Frontal cortex (tissue), 3 donors: ENCODE measurements at regions not wholly inside any gene's neighbourhood (a gene's known extent, or its start where the extent isn't known, plus 50 kb on each side); places are given as distances from the start of the nearest gene placed in this dataset.

Experiments used
- DNase-seq, 2 donors: peaks; one replicate each; pipeline ENCODE4 v3.0.0; 2012; ENCODE audit warnings: low spot score in 2 of 2
- FAIRE-seq: peaks from 2 replicates; lab custom pipeline; 2012; peaks lifted over from hg19 to GRCh38; lab: Jason Lieb, UNC
- donor health status: control.
- donor health status: control.
- donor health status: control.

DNA sequence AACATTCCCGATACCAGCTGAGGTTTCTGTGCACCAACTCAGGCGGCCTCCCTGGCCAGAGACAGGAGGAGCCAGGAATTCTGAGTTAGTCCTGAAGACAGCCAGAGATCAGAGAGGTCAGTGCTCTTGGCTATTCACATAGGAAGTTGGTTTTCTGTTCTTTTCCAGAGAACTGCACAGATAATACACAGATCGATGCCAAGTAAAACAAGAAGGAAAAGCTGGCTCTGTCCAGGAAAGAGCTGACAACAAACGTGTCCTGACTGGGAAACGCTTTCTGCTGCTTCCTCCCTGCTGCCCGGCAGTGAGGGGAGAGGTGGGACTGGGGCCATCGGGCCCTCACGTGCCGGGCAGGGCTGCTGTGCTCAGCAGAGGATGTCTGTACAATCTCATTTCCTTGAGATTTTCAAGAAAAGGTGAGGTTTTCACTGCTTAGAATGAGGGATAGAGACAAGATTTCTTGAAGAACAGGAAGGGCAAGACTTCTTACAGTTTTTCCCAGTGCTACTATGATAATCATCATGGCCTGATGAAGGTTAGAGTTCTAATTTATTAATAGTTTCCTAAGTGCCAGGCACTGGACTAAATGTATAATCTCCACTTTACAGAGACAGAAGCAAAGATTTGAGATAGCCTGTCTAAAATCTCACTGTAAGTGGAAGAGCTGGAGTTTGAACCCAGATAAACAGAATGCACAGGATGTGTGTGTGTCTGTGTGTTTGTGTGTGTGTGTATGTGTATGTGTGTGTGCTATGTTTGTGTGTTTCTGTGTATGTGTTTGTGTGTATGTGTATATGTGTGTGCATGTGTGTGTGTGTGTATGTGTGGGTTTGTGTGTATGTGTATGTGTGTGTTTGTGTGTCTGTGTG is 211.0 kb upstream of the RAB4A start:
- FAIRE-seq (no peak), DNase-seq (no peak)

- FAIRE-seq (no peak), DNase-seq (no peak)
Measured at GRCh38 chr1:229062135-229062534, 208.8 kb upstream of the RAB4A start.

DNA sequence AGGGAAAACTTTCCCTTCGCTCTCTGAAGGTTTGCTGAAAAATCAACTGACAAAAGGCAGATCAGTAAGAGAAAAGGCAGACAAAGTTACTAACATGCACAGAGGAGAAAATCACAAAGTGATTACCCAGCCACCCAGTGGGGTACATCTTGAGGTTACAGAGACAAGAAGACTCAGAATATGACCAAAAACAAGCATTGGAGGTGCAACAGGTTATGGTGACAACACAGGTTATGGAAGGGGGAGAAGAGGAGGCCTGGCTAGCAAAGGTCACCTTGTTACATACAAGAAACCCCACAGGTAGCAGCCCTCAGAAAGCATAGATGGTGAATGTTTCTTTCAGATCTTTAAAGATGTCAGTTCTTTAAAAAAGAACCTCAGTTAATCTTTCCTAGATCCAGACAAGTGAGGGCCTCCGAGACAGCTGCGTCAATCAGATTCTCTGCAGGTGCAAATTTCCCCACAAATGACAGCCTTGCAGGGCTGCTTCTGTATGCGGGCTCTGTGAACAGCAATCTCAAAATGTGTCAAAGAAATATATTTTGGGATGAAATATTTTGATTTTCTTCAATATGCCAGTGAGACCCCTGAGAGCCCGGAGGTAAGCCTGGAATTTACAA is 207.6 kb upstream of the RAB4A start:
- FAIRE-seq (no peak), DNase-seq (no peak)

- FAIRE-seq (no peak), DNase-seq (no peak)
Measured at GRCh38 chr1:229064320-229065168, 206.4 kb upstream of the RAB4A start.

DNA sequence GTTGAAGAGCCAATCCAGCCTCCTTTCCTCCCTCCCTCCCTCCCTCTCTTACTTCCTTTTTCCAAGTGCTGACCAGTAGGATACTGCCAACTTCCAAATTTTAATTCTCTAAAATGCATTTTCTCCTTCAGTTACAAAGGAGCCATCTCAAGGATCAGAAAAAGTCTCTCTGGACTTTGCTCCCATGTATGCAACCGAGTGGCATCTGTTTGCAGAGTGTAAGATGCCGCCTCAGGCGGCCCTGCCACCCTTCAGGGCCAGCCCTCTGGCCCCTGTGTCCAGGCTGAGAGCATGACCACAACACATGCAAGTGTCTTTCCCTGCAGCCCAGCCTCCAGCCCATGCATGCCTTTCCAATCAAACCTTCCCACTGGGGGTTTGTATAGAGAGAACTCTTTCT is 205.3 kb upstream of the RAB4A start:
- FAIRE-seq (no peak), DNase-seq (no peak)

- FAIRE-seq = no peak
- no peak for DNase-seq
Measured at GRCh38 chr1:229066591-229066990, 204.3 kb upstream of the RAB4A start.

GRCh38 chr1:229067546-229067945 is 203.4 kb upstream of the RAB4A start:
- FAIRE-seq (no peak), DNase-seq (no peak)

DNA sequence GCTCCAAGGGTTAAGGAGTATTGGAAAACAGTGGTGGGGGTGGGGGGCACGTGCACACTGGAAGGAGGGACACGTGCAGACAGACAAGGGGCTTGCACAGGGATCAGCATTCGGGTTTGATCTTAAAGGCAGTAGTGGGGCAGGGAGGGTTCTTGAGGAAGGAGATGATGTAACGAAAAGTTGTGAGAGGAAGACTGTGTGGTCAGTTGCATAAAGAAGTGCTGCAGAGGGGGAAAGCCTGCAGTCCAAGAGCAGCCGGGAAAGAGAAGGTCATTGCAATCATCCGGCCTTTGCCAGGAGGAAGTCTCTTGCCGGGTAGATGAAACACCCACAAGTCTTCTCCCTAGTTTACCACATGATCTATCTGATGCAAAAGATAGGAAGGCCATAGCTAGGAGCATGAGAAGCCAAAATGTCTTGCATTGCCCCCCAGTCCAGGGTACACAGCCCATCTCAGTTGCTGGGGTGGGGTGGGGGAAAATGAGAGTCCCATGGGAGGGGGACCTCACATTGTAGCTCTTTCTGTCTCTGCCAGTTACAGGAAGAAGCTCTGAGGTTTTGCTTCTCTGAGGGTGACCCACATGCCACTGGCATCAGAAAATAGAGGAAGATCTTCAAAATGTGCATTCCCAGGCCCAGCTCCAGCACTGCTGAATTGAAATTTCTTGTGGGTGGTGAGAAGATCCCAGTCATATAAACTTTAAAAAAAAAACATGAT is 202.5 kb upstream of the RAB4A start:
- DNase-seq = no peak
- FAIRE-seq = no peak

- FAIRE-seq (peak; percentile 53), DNase-seq (no peak)
Measured at GRCh38 chr1:229069176-229069575, 201.7 kb upstream of the RAB4A start.

- no peak for FAIRE-seq
- peak in 1 of 2 donors; percentile 49 for DNase-seq
Measured at GRCh38 chr1:229070168-229070567, 200.7 kb upstream of the RAB4A start.

DNA sequence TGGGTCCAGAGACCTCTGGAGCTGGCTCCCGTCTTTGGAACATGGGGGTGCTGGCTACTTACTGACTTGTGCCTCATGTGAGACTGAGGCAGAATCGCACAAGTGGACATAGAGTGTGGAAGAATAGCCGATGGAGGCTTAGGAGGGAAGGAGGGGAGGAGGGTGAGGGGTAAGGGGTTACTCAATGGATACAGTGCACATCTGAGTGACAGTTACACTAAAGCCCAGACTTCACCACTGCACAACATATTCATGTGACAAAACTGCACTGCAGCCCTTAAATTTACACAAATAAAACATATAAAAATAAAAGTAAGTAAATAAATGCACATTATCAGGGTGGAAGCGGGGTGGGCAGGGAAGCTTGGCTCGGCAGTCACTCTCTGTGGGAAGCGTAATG is 197.7 kb upstream of the RAB4A start:
- DNase-seq = no peak
- no peak for FAIRE-seq

DNA sequence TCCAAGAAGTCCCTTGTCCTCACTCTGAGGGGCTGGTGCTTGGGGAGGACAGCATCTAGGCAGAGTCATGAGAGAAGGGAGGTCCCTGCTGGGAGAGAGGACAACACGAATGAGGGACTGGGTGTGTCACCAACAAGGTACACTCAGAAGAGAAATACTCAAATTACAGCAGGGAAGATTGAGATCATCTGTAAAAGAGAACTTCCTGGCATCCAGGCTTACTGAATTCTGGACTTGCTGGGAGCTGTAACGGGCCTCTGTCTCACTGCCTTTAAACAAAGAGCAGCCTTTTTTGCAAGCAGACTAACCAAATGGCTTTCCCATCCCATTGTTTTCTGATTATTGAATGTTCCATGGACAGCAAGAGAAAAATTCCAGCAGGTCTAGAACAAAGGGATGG is 195.7 kb upstream of the RAB4A start:
- no peak for DNase-seq
- FAIRE-seq = no peak

GRCh38 chr1:229075716-229076115 is 195.2 kb upstream of the RAB4A start:
- DNase-seq = no peak
- no peak for FAIRE-seq

DNA sequence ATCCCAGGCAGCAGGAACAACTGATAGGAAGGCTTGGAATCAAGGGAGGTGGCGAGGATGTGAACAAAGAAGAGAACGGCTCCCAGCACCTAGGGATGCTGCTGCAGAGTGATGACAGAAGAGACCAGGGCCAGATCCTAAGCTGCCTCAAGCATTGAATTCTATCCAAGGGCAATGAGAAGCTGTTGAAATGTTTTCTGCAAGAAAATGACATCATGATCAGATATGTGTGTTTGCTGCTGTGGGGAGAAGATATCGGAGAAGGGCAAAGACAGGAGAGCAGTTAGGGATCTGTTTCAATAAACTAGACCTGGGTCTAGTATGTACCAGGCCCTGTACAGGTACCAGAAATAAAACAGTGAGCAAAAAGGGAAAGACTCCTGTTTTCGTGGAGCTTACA is 194.7 kb upstream of the RAB4A start:
- no peak for FAIRE-seq
- no peak for DNase-seq

GRCh38 chr1:229079016-229079595 is 191.8 kb upstream of the RAB4A start:
- FAIRE-seq (no peak), DNase-seq (no peak)

DNA sequence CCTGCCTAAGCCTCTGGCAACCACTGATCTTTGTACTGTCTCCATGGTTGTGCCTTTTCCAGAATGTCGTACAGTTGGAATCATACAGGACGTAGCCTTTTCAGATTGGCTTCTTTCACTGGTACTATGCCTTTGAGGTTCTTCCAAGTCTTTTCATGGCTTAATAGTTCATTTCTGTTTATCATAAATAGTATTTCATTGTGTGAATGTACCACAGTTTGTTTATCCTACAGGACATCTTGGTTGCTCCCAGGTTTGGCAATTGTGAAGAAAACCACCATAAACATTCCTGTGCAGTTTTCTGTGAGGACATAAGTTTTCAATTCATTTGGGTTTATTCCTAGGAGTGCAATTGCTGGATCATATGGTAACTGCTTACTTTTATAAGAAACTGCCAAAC is 190.6 kb upstream of the RAB4A start:
- no peak for DNase-seq
- no peak for FAIRE-seq

GRCh38 chr1:229085291-229085690 is 185.6 kb upstream of the RAB4A start:
- DNase-seq = no peak
- no peak for FAIRE-seq

DNA sequence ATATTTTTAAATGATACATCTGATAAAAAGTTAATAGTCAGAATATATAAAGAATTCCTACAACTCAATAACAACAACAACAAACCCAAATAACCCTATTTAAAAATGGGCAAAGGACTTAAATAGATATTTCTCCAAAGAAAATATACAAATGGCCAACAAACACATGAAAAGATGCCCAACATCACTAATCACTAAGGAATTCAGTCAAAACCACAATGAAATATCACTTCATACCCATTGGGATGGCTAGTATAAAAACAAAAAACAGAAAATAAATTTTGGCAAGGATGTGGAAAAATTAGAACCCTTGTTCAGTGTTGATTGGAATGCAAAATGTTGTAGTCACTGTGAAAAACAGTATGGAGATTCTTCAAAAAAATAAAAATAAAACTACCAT is 184.8 kb upstream of the RAB4A start:
- FAIRE-seq (no peak), DNase-seq (no peak)

- FAIRE-seq (no peak), DNase-seq (no peak)
Measured at GRCh38 chr1:229086686-229087085, 184.2 kb upstream of the RAB4A start.

- no peak for FAIRE-seq
Measured at GRCh38 chr1:229087339-229087738, 183.6 kb upstream of the RAB4A start.

More at GRCh38 chr1:229087339-229087738, 183.6 kb upstream of the RAB4A start:
- no peak for DNase-seq
